NCI-H2196 (cell line): ENCODE measurements at regions not wholly inside any gene's neighbourhood (a gene's known extent, or its start where the extent isn't known, plus 50 kb on each side); places are given as distances from the start of the nearest gene placed in this dataset.

ENCODE experiments used
- DNase-seq: peaks from one replicate; lab custom pipeline; 2025; ENCODE audit not compliant: unreplicated experiment; lab: John Stamatoyannopoulos, UW

GRCh38 chr6:147903931-147904330, 395.4 kb downstream of the SAMD5 start:
- DNase-seq = no peak

- DNase-seq = no peak
These were observed 395.9 kb downstream of the SAMD5 start for GRCh38 chr6:147904416-147904815.

GRCh38 chr6:147905711-147906110, 397.2 kb downstream of the SAMD5 start:
- DNase-seq = no peak

- no peak for DNase-seq
These were observed 397.9 kb downstream of the SAMD5 start for GRCh38 chr6:147906361-147906760.

- no peak for DNase-seq
These were observed 401.1 kb downstream of the SAMD5 start for GRCh38 chr6:147909640-147910039.

- DNase-seq = no peak
These were observed 401.8 kb downstream of the SAMD5 start for GRCh38 chr6:147910281-147910680.

GRCh38 chr6:147911057-147911456, 402.6 kb downstream of the SAMD5 start:
- DNase-seq = no peak

GRCh38 chr6:147911686-147912085, 403.2 kb downstream of the SAMD5 start:
- no peak for DNase-seq

- DNase-seq = no peak
These were observed 414.3 kb downstream of the SAMD5 start for GRCh38 chr6:147922799-147923198.

GRCh38 chr6:147924598-147924997, 416.1 kb downstream of the SAMD5 start:
- no peak for DNase-seq

GRCh38 chr6:147925826-147926225, 416.8 kb upstream of the SASH1 start:
- DNase-seq = no peak

GRCh38 chr6:147930745-147931144, 411.9 kb upstream of the SASH1 start:
- no peak for DNase-seq

GRCh38 chr6:147933224-147933623, 409.4 kb upstream of the SASH1 start:
- DNase-seq = no peak

GRCh38 chr6:147935656-147936055, 407.0 kb upstream of the SASH1 start:
- DNase-seq = no peak

- DNase-seq = no peak
These were observed 405.8 kb upstream of the SASH1 start for GRCh38 chr6:147936703-147937470.

GRCh38 chr6:147941143-147941542, 401.5 kb upstream of the SASH1 start:
- DNase-seq = no peak

GRCh38 chr6:147942363-147942762, 400.3 kb upstream of the SASH1 start:
- no peak for DNase-seq

GRCh38 chr6:147944122-147944521, 398.5 kb upstream of the SASH1 start:
- no peak for DNase-seq

GRCh38 chr6:147947521-147947920, 395.1 kb upstream of the SASH1 start:
- no peak for DNase-seq

GRCh38 chr6:147949981-147950622, 392.5 kb upstream of the SASH1 start:
- DNase-seq = no peak

GRCh38 chr6:147950623-147950987, 392.0 kb upstream of the SASH1 start:
- no peak for DNase-seq

GRCh38 chr6:147951726-147952125, 390.9 kb upstream of the SASH1 start:
- DNase-seq = no peak

GRCh38 chr6:147954938-147955337, 387.7 kb upstream of the SASH1 start:
- no peak for DNase-seq
